Naive B cell (primary cell): ENCODE measurements at regions not wholly inside any gene's neighbourhood (a gene's known extent, or its start where the extent isn't known, plus 50 kb on each side); places are given as distances from the start of the nearest gene placed in this dataset.

ENCODE experiments used
- ATAC-seq, 2 donors: fragments of 150-1000 bp; cut with Tn5 transposase; 2 replicates each; pipeline ENCODE4 v1.10.0; 2021; ENCODE audit warnings: low read depth in 2 of 2, mild to moderate bottlenecking in 2 of 2, moderate library complexity in 2 of 2
- DNase-seq: peaks from one replicate; pipeline ENCODE4 v3.0.0; 2022
- H3K27ac Mint-ChIP-seq, 6 donors: one replicate each; pipeline ENCODE4 v1.8.0; 2020 to 2022; ENCODE audit warnings: mild to moderate bottlenecking in 6 of 6, mixed read lengths in 6 of 6, moderate library complexity in 5 of 6, inconsistent platforms in 2 of 6
- H3K27me3 Mint-ChIP-seq, 3 donors: one replicate each; pipeline ENCODE4 v1.8.0; 2021 to 2022; ENCODE audit warnings: mixed read lengths in 3 of 3, mild to moderate bottlenecking in 1 of 3
- H3K36me3 Mint-ChIP-seq, 2 donors: one replicate each; pipeline ENCODE4 v1.8.0; 2020 to 2022; ENCODE audit warnings: mixed read lengths in 2 of 2, inconsistent platforms in 1 of 2, mild to moderate bottlenecking in 1 of 2
- H3K4me1 Mint-ChIP-seq, 3 donors: one replicate each; pipeline ENCODE4 v1.8.0; 2020 to 2022; ENCODE audit warnings: mixed read lengths in 3 of 3, inconsistent platforms in 1 of 3, mild to moderate bottlenecking in 1 of 3, moderate library complexity in 1 of 3
- H3K4me3 Mint-ChIP-seq, 8 donors: one replicate each; pipeline ENCODE4 v1.8.0; 2020 to 2022; ENCODE audit warnings: mild to moderate bottlenecking in 8 of 8, mixed read lengths in 8 of 8, moderate library complexity in 8 of 8, inconsistent platforms in 2 of 8
- H3K9me3 Mint-ChIP-seq, 7 donors: one replicate each; pipeline ENCODE4 v1.8.0; 2020 to 2022; ENCODE audit warnings: mixed read lengths in 7 of 7, mild to moderate bottlenecking in 5 of 7, inconsistent platforms in 2 of 7, moderate library complexity in 1 of 7

- Mint-ChIP-seq H3K27ac (no peak overlapping the region), H3K4me3 (no peak overlapping the region), H3K4me1 (no peaks in the 10 kb centered on the region), H3K36me3 (no peaks in the 10 kb centered on the region), H3K9me3 (no peaks in the 10 kb centered on the region), H3K27me3 (no peaks in the 10 kb centered on the region)
- DNase-seq (no peak), ATAC-seq (no peak)
These were observed 400.4 kb downstream of the BTBD3 start for GRCh38 chr20:12318043-12318442.

GRCh38 chr20:12321736-12322135 is 404.0 kb downstream of the BTBD3 start:
- Mint-ChIP-seq H3K36me3 (no peaks in the 10 kb centered on the region), H3K27ac (peak overlapping the region in 1 of 6 donors; percentile 0), H3K9me3 (no peaks in the 10 kb centered on the region), H3K27me3 (no peaks in the 10 kb centered on the region), H3K4me3 (no peak overlapping the region), H3K4me1 (no peaks in the 10 kb centered on the region)
- DNase-seq (no peak), ATAC-seq (no peak)

GRCh38 chr20:12327205-12327604 is 409.5 kb downstream of the BTBD3 start:
- Mint-ChIP-seq H3K36me3 (peaks cover 0 to 8% of the 10 kb centered on the region in 2 donors), H3K27ac (no peak overlapping the region), H3K27me3 (no peaks in the 10 kb centered on the region), H3K9me3 (peaks cover 0 to 12% (median 2%) of the 10 kb centered on the region in 7 donors), H3K4me3 (no peak overlapping the region), H3K4me1 (no peaks in the 10 kb centered on the region)
- DNase-seq, result no peak
- ATAC-seq, result no peak

DNA sequence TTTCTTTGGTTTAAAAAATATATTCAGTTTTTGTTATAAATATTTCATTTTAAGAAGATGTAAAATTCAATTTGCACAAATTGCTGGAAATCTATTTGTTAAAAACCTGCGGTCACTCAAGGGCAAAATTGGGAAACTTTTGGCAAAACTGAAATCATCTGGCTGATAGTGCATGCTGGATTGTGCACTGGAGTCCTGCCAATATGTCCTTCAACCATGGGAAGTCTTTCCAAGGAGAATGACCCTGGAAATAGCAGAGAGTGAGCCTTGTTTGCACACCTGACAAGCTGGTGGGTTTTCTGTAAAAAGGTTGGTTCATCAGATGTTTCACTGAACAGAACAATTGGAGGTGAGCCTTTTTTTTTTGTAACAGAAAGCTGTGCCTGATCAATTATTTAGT is 413.5 kb downstream of the BTBD3 start:
- no peak for DNase-seq
- ATAC-seq, result no peak
- peaks cover 0 to 20% (median 2%) of the 10 kb centered on the region in 7 donors for H3K9me3 Mint-ChIP-seq
- H3K36me3 Mint-ChIP-seq, result peaks cover 0 to 8% of the 10 kb centered on the region in 2 donors
- H3K4me1 Mint-ChIP-seq, result no peaks in the 10 kb centered on the region
- H3K27me3 Mint-ChIP-seq, result no peaks in the 10 kb centered on the region
- H3K4me3 Mint-ChIP-seq, result no peak overlapping the region
- no peak overlapping the region for H3K27ac Mint-ChIP-seq

DNA sequence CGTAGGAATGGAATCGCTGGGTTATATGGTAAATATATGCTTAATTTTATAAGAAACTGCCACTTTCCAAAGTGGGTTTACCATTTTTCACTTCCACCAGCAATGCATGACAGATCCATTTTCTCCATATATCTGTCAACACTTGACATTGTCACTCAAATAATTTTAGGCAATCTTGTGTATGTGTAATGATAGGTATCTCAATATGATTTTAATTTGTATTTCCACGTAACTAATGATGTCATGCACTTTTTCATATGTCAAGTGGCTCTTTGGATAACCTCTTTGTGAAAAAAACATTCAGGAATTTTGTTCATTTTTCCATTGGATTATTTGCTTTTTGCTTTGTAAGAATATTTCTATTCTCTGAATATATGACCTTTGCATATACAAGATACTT is 419.9 kb downstream of the BTBD3 start:
- H3K27ac Mint-ChIP-seq, result no peak overlapping the region
- H3K36me3 Mint-ChIP-seq, result no peaks in the 10 kb centered on the region
- DNase-seq, result no peak
- no peak overlapping the region for H3K4me3 Mint-ChIP-seq
- H3K9me3 Mint-ChIP-seq, result peaks cover 0 to 16% (median 0%) of the 10 kb centered on the region in 7 donors
- no peaks in the 10 kb centered on the region for H3K4me1 Mint-ChIP-seq
- no peaks in the 10 kb centered on the region for H3K27me3 Mint-ChIP-seq
- no peak for ATAC-seq

DNA sequence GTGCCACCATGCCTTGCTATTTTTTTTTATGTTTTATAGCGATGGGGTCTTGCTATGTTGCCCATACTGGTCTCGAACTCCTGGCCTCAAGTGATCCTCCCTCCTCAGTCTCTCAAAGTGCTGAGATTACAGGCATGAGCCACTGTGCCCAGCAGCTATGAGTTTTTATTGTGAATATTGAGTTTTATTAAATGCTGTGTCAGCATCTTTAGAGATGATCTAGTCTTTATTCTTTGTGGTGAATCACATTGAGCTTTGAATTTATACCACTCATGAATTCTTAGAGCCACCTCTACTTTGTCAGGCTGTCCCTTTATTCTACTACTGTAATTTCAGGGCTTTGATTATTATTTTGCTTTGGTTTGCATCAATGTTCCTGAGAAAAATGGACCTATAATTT is 428.3 kb downstream of the BTBD3 start:
- Mint-ChIP-seq H3K27ac (no peak overlapping the region), H3K4me1 (no peaks in the 10 kb centered on the region), H3K4me3 (no peak overlapping the region), H3K9me3 (peaks cover 0 to 12% (median 0%) of the 10 kb centered on the region in 7 donors), H3K27me3 (no peaks in the 10 kb centered on the region), H3K36me3 (no peaks in the 10 kb centered on the region)
- DNase-seq (no peak), ATAC-seq (no peak)

DNA sequence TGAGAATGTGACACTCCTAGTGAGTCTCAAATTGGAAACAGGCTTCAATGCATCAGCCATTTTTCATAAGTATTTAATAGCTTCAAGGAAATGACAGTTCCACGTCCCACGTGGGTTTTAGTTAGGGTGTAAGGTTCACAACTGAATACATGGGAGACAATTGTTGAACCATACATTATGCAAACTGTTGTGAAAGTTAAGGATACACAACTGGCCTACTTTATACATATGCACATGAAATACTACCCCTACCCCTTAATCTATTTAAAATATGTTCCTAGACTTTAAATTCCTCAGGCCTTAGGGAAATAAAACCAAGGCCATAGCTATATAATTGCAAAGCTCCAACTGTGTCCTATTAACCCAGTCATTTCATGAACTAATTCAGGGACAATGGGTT is 436.1 kb downstream of the BTBD3 start:
- no peak for ATAC-seq

GRCh38 chr20:12354725-12355124 is 437.0 kb downstream of the BTBD3 start:
- Mint-ChIP-seq H3K27ac (no peak overlapping the region), H3K9me3 (peaks cover 0 to 8% (median 4%) of the 10 kb centered on the region in 7 donors), H3K27me3 (peaks cover 0 to 4% (median 0%) of the 10 kb centered on the region in 3 donors), H3K4me3 (no peak overlapping the region), H3K4me1 (no peaks in the 10 kb centered on the region), H3K36me3 (no peaks in the 10 kb centered on the region)
- ATAC-seq (no peak), DNase-seq (no peak)

More for the DNA sequence above, 436.1 kb downstream of the BTBD3 start:
- Mint-ChIP-seq H3K27me3 (peaks cover 0 to 4% (median 0%) of the 10 kb centered on the region in 3 donors), H3K36me3 (no peaks in the 10 kb centered on the region), H3K9me3 (peaks cover 0 to 4% (median 3%) of the 10 kb centered on the region in 7 donors), H3K27ac (no peak overlapping the region), H3K4me3 (no peak overlapping the region), H3K4me1 (no peaks in the 10 kb centered on the region)
- DNase-seq, result no peak

DNA sequence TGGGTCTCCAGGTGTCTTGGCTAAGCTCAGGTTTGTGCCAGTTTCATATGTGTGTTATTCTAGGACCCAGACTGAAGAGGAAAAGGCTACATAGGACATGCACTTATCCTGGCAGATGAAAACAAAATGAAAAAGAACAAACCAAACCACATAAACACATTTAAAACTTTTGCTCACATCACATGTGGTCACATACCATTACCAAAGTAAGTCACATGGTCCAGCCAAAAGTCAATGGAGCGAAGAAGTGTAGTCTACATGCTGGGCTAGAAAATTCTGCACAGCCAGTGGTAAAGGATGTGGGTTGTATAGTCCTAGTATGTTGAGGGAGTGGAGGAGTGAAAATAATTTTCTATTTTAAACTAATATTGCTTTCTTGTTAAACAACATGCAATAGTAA is 437.5 kb downstream of the BTBD3 start:
- Mint-ChIP-seq H3K9me3 (peaks cover 0 to 8% (median 4%) of the 10 kb centered on the region in 7 donors), H3K4me1 (no peaks in the 10 kb centered on the region), H3K36me3 (no peaks in the 10 kb centered on the region), H3K4me3 (no peak overlapping the region), H3K27ac (no peak overlapping the region), H3K27me3 (peaks cover 0 to 4% (median 0%) of the 10 kb centered on the region in 3 donors)
- ATAC-seq (no peak), DNase-seq (no peak)

DNA sequence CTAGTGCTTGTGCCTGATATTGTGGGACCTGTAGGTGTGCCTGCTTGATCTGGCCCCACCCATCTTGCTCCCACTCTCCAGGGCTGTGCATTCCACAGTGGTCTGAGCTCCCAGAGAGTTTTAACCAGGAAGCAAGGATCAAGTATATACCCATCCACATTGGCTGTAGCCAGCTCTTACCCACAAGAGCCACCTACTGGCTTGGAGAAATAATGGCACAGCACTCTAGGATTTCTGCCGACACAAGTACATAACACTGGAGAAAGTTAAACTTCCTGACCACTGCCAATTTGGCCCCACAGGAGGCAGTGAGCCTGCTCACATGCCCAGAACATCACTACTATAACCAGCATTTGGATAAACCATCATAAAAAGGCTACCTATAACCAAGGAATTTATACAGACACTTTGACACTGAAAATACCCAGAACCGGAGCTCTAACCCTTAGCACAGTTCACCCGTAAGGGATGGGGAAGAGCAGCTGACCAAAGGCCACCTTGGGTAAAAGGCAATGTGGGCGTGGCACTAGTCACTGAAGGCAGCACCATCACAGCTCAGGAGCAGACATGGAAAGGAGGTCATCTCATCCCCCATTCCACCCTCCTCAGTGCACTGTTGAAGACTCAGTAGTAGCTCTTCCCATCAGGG is 440.4 kb downstream of the BTBD3 start:
- peak overlapping the region in 1 of 8 donors; percentile 14 for H3K4me3 Mint-ChIP-seq
- ATAC-seq (no peak), DNase-seq (no peak)
- no peak overlapping the region for H3K27ac Mint-ChIP-seq
- H3K4me1 Mint-ChIP-seq, result no peaks in the 10 kb centered on the region
- peaks cover 0 to 8% (median 6%) of the 10 kb centered on the region in 7 donors for H3K9me3 Mint-ChIP-seq
- no peaks in the 10 kb centered on the region for H3K36me3 Mint-ChIP-seq
- peaks cover 0 to 4% (median 0%) of the 10 kb centered on the region in 3 donors for H3K27me3 Mint-ChIP-seq

DNA sequence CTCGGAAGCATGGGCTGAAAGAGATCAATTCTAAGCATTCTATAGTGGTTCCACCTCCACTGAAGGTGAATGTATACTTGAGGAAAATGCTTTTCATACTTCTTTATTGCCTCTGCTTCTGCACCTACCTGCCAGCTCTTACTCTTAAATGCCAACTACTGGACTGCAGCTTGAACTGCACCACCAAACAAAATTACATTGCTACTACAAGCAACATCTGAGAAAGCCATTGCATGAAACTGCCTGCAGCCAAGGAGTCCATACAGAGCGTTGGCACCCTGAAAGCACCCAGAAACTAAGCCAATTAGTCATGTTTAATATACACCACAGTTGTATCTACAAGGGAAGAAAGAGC is 440.9 kb downstream of the BTBD3 start:
- Mint-ChIP-seq H3K4me3 (no peak overlapping the region), H3K27me3 (peaks cover 0 to 4% (median 0%) of the 10 kb centered on the region in 3 donors), H3K36me3 (no peaks in the 10 kb centered on the region), H3K27ac (no peak overlapping the region), H3K4me1 (no peaks in the 10 kb centered on the region), H3K9me3 (peaks cover 0 to 8% (median 6%) of the 10 kb centered on the region in 7 donors)
- DNase-seq (no peak), ATAC-seq (no peak)

DNA sequence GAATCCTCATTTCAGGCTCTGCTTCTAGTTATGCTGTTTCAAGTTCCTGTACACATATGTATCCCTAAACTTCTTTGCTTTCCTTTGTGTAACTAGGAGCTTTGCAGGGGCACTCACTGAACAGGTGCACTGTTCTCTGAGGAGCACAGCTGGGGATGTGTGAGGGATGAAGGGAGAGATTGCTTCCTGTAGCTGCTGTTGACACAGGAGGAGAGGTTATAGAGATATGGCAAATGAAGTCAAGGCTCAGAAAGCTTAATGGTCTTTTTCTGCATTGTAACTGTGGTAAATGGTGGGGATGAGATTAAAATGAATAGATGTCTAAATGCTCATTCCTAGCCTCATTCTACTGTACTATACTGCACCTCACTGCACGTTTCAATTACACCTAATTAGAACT is 454.3 kb downstream of the BTBD3 start:
- no peaks in the 10 kb centered on the region for H3K4me1 Mint-ChIP-seq
- H3K36me3 Mint-ChIP-seq, result no peaks in the 10 kb centered on the region
- no peak overlapping the region for H3K4me3 Mint-ChIP-seq
- DNase-seq, result no peak
- no peak for ATAC-seq
- H3K27me3 Mint-ChIP-seq, result no peaks in the 10 kb centered on the region
- no peak overlapping the region for H3K27ac Mint-ChIP-seq
- H3K9me3 Mint-ChIP-seq, result peaks cover 0 to 9% (median 3%) of the 10 kb centered on the region in 7 donors

GRCh38 chr20:12372557-12372956 is 454.9 kb downstream of the BTBD3 start:
- peak overlapping the region in 1 of 6 donors; percentile 47 for H3K27ac Mint-ChIP-seq
- DNase-seq (no peak), ATAC-seq (no peak)
- H3K4me3 Mint-ChIP-seq, result no peak overlapping the region
- H3K27me3 Mint-ChIP-seq, result no peaks in the 10 kb centered on the region
- H3K9me3 Mint-ChIP-seq, result peaks cover 0 to 9% (median 3%) of the 10 kb centered on the region in 7 donors
- no peaks in the 10 kb centered on the region for H3K36me3 Mint-ChIP-seq
- H3K4me1 Mint-ChIP-seq, result no peaks in the 10 kb centered on the region

GRCh38 chr20:12375967-12376366 is 458.3 kb downstream of the BTBD3 start:
- no peak overlapping the region for H3K27ac Mint-ChIP-seq
- H3K4me1 Mint-ChIP-seq, result no peaks in the 10 kb centered on the region
- H3K4me3 Mint-ChIP-seq, result no peak overlapping the region
- H3K9me3 Mint-ChIP-seq, result peaks cover 0 to 6% (median 0%) of the 10 kb centered on the region in 7 donors
- DNase-seq, result no peak
- no peak for ATAC-seq
- H3K27me3 Mint-ChIP-seq, result no peaks in the 10 kb centered on the region
- no peaks in the 10 kb centered on the region for H3K36me3 Mint-ChIP-seq

- Mint-ChIP-seq H3K4me3 (no peak overlapping the region), H3K27me3 (no peaks in the 10 kb centered on the region), H3K36me3 (no peaks in the 10 kb centered on the region), H3K4me1 (no peaks in the 10 kb centered on the region), H3K27ac (no peak overlapping the region), H3K9me3 (peaks cover 0 to 6% (median 0%) of the 10 kb centered on the region in 7 donors)
- DNase-seq (no peak), ATAC-seq (no peak)
These were observed 466.1 kb downstream of the BTBD3 start for GRCh38 chr20:12383821-12384220.
